ENCODE measurements at regions not wholly inside any gene's neighbourhood (a gene's known extent, or its start where the extent isn't known, plus 50 kb on each side); places are given as distances from the start of the nearest gene placed in this dataset.

DNA sequence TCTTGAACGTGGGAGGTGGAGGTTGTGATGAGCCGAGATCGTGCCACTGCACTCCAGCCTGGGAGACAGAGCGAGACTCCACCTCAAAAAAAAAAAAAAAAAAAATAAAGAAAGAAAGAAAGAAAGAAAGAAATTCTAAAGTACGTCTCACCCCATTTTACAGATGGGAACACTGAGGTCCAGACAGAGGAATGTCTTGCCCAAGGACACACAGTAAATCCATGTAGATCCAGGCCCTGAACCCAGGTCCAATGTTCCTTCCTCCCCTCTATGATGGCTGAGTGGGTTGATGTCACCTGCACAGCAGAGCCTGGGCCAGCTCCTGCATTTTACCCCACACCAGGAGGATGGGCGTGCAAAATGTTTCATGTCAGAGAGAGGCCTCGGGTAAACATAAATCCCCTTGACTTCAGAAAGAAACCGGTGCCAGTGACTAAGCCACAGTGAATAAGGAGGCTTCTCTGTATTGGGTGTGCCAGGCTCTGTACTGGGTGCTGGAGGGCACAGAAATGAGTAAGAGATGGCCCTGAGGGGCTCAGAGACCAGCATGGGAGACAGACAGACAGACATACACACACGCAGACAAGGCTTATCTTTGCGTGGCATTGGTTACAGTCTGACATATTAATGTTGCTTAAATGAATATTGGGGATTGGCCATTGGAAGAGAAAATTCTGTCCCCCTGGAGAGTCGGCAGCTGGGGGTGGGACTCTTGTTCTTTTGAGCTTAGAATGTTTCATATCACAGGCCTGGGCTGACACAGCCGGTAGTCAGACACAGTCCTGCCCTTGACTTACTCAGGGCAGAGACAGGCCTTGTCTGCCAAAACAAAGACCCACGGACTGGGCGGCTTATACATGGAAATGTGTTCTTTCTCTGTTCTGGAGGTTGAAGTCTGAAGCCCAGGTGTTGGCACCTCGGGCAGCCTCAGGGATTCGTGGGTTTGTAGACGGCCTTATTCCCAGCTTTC, 105.4 kb downstream of the MIAT start:
- Histone ChIP-seq H3K9ac (ENCODE audit: low read length in 3 of 3) (no peak overlapping the region), H3K27me3 (ENCODE audit: control insufficient read depth, insufficient read depth, low read length) (no peaks in the 10 kb centered on the region), H3K4me1 (ENCODE audit: control insufficient read depth in 2 of 3, insufficient read depth in 2 of 3, low read depth in 1 of 3, low read length in 3 of 3) (no peaks in the 10 kb centered on the region), H3K27ac (ENCODE audit: low read depth in 2 of 2, low read length in 2 of 2) (no peak overlapping the region), H3K4me3 (ENCODE audit: low read length in 3 of 3) (no peak overlapping the region), H3K36me3 (ENCODE audit: control insufficient read depth in 2 of 3, insufficient read depth in 3 of 3, low read length in 3 of 3) (no peaks in the 10 kb centered on the region), H3K9me3 (ENCODE audit: control insufficient read depth in 2 of 3, insufficient read depth in 1 of 3, low read length in 3 of 3) (peaks cover 0 to 2% (median 0%) of the 10 kb centered on the region in 3 donors)
- DNase-seq (no peak), FAIRE-seq (no peak)
- TF ChIP-seq, protein P1, sequence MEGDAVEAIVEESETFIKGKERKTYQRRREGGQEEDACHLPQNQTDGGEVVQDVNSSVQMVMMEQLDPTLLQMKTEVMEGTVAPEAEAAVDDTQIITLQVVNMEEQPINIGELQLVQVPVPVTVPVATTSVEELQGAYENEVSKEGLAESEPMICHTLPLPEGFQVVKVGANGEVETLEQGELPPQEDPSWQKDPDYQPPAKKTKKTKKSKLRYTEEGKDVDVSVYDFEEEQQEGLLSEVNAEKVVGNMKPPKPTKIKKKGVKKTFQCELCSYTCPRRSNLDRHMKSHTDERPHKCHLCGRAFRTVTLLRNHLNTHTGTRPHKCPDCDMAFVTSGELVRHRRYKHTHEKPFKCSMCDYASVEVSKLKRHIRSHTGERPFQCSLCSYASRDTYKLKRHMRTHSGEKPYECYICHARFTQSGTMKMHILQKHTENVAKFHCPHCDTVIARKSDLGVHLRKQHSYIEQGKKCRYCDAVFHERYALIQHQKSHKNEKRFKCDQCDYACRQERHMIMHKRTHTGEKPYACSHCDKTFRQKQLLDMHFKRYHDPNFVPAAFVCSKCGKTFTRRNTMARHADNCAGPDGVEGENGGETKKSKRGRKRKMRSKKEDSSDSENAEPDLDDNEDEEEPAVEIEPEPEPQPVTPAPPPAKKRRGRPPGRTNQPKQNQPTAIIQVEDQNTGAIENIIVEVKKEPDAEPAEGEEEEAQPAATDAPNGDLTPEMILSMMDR (IDR thresholded peaks at IDR 0.05; ENCODE audit: borderline replicate concordance, extremely low read depth, insufficient read depth), result no peak
- intact Hi-C loops (cut with DNase I), result no loop called here

DNA sequence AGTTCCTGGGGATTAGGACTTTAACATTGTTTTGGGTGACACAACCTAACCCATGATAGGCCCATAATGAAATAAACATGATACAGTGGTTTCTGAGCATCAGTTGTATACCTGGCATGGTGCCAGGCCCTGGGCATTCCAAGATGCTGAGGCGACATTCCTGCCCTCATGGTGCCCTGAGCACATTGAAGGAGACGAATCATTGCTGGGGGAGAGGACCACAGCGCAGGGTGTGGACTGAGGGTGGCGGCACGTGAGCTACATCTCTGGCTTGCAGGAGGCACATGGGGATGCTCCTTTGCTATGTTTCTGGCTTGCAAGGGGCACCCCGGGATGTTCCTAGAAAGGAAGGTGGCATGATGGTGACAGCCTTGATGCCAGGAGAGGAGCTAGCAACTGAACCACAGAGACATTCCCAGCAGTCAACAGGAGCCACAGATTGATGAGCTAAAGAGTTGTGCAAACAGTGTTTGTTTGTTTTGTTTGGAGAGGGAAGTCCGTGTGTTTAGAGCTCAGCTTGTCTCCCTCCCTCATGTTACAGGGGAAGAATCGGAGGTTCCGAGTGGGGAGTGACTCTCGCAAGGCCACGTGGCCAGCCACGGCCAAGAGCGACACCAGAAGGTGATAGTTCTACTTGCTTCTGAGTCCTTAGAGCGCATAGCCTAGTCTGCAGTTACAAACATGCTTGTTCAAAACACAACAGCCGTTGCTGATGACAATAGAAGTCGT, 106.4 kb downstream of the MIAT start:
- H3K27me3 ChIP-seq (ENCODE audit: control insufficient read depth, insufficient read depth, low read length), result no peaks in the 10 kb centered on the region
- H3K27ac ChIP-seq (ENCODE audit: low read depth in 2 of 2, low read length in 2 of 2), result no peak overlapping the region
- DNase-seq (peak in 3 of 5 donors; percentile 43 to 81 (median 55)), FAIRE-seq (no peak)
- intact Hi-C loops (cut with DNase I), result no loop called here
- H3K4me1 ChIP-seq (ENCODE audit: control insufficient read depth in 2 of 3, insufficient read depth in 2 of 3, low read depth in 1 of 3, low read length in 3 of 3), result no peaks in the 10 kb centered on the region
- no peak overlapping the region for H3K9ac ChIP-seq (ENCODE audit: low read length in 3 of 3)
- H3K4me3 ChIP-seq (ENCODE audit: low read length in 3 of 3), result no peak overlapping the region
- TF ChIP-seq, protein P1 (IDR thresholded peaks at IDR 0.05; ENCODE audit: borderline replicate concordance, extremely low read depth, insufficient read depth), result no peak
- H3K36me3 ChIP-seq (ENCODE audit: control insufficient read depth in 2 of 3, insufficient read depth in 3 of 3, low read length in 3 of 3), result no peaks in the 10 kb centered on the region
- H3K9me3 ChIP-seq (ENCODE audit: control insufficient read depth in 2 of 3, insufficient read depth in 1 of 3, low read length in 3 of 3), result no peaks in the 10 kb centered on the region

- DNase-seq (no peak), FAIRE-seq (no peak)
Observed at GRCh38 chr22:26766510-26767350, 109.3 kb downstream of the MIAT start.

More at GRCh38 chr22:26766510-26767350, 109.3 kb downstream of the MIAT start:
- H3K4me3 ChIP-seq (ENCODE audit: low read length in 3 of 3), result no peak overlapping the region
- H3K9ac ChIP-seq (ENCODE audit: low read length in 3 of 3), result no peak overlapping the region
- no peaks in the 10 kb centered on the region for H3K27me3 ChIP-seq (ENCODE audit: control insufficient read depth, insufficient read depth, low read length)
- no peak overlapping the region for H3K27ac ChIP-seq (ENCODE audit: low read depth in 2 of 2, low read length in 2 of 2)
- intact Hi-C loops (cut with DNase I), result no loop called here
- H3K36me3 ChIP-seq (ENCODE audit: control insufficient read depth in 2 of 3, insufficient read depth in 3 of 3, low read length in 3 of 3), result no peaks in the 10 kb centered on the region
- TF ChIP-seq, protein P1 (IDR thresholded peaks at IDR 0.05; ENCODE audit: borderline replicate concordance, extremely low read depth, insufficient read depth), result no peak
- H3K9me3 ChIP-seq (ENCODE audit: control insufficient read depth in 2 of 3, insufficient read depth in 1 of 3, low read length in 3 of 3), result no peaks in the 10 kb centered on the region
- no peaks in the 10 kb centered on the region for H3K4me1 ChIP-seq (ENCODE audit: control insufficient read depth in 2 of 3, insufficient read depth in 2 of 3, low read depth in 1 of 3, low read length in 3 of 3)

Measured in kidney (tissue), 13 donors.